ENCODE measurements at regions not wholly inside any gene's neighbourhood (a gene's known extent, or its start where the extent isn't known, plus 50 kb on each side); places are given as distances from the start of the nearest gene placed in this dataset.
A peak's percentile ranks its signal among the peaks of the same experiment; 100 is the strongest.
"Not testable (repeated sequence)": the region's sequence is repeated elsewhere in the genome, so short reads cannot be mapped to it uniquely, and the experiment has no call there.

DNA sequence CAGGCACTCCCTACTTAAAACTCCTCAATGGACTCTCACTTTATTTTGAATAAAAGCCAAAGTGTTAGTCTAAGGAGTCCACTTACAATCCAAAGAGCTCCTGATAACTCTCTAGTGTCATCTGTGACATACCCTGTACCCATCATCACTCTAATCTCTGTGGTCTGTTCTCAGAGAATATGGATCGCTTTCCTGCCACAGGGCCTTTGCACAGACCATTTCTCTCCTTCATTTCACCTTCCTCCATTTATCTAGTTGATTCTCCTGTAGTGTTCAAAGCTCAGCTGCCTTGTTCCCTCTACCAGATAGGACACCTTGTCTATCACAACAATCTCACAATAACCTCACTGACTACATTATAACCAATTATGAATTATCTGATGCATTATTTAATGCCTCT is 185.4 kb upstream of the KBTBD8 start:
- no peak for DNase-seq

DNA sequence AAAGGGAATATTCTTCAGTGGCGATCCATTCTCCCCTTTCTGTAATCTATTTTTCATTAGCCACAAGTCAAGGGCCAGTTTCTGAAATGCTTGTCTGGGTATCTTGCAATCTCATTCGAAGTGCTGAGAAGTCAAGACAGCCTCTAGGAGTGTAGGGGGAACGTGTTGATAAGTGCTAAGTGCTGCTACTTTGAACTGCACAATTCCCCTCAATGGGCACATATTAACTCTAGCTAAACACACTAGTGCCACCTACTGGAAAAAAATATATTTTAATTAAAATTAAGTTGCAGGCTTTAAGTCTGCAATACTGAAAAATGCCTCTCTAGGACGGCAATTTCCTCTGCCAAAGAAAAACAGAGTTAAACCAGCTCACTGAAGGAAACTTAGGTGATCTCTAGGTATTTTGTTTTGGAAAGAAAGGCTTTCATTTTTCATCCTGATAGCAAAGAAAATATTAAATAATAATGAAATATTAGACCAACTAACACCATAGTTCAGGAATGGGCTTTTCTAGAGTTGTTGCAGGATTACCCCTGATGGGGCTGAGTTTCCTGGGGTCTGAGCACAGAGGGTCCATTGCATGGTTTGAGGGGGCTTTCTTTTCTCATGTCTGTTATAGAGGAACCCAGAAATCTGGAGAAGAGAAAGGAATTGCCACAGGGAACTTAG is 181.9 kb upstream of the KBTBD8 start:
- peak; percentile 25 for DNase-seq

DNA sequence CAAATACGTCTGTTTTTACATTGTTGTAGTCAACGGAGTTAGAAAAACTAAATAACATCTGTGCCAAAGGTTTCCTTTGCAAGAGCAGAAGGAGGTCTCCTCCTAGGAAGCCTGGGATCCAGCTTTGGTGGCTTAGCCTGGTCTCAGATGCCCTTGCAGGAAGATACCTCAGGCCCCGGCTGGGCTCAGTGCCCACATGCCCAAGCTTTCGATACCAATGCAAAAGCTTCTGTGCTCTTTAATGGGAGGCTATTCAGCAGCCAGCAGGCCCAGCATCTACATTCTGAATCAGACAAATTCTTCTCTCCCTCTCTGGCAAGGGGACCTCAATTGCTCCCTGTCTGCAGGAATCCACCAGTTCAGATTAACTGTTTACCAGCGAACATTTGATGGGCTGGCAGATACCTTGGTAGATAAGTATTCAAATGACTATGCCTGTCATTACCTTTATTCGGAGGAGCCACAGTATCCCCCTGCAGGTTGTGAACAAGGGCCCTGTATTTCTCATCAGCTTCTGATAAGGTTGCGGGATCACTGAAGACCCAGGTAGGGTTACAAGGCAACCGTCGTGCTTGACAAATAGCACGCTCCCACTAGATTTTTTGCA is 180.1 kb upstream of the KBTBD8 start:
- DNase-seq, result no peak

DNA sequence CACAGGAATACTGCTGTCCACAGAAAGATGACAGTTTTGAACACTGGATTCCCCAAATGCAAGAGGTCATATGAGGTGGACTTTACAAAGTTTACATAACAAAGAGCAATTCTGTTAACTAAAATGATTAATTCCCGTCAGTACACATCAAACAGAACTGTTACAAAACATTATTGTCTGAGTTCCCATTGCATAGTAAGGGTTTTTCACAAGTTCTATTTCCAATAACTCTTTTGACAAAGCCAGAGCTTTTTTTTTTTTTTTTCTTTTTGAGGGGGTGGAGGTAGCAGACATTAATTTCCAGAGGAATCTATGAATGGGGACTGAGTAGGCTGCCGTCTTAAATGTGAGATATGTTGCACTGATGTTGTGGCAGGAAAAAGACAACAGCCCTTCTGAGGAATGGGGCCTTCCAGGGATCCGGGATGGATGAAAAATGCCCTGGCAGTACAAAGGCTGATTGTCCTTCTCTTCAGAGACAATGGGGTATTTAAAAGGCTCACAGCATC is 178.1 kb upstream of the KBTBD8 start:
- DNase-seq, result no peak

DNA sequence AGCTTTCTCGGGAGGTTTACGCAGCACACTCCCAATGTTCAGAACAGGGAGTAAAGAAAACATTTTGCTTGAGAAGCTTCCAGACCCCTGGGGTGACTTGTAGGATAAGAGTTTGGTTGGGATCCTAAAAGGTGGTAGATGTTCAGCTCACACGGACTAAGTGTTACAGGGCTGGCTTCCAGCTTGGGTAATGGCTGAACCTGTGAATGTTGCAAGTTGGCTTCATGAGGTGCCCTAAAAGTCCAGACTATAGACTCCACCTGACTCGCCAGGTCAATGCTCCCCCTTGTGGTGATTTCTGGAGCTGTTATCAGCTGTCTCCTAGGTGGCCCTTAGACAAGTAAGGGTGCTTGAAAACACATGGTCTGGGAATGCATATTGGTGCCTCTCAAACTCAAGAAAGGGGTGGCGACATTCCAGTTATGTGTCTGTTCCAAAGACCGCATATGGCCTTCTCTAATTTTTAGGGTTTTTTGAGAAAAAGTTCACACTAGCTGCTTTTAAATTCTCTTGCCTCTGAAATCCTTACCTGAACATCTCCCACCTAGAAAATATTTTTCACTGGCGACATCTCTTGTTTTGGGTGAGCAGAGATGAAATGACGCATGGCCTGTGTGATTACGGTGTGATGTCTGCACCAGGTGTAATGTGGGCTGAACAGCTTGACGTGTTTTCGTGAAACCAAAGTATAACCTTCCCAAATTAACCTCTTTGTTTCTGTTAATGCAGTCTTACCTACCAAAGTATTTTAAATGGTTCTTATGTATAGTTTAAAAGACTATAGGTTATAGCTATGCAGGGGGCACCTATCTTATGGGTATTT is 175.7 kb upstream of the KBTBD8 start:
- DNase-seq, result no peak

DNA sequence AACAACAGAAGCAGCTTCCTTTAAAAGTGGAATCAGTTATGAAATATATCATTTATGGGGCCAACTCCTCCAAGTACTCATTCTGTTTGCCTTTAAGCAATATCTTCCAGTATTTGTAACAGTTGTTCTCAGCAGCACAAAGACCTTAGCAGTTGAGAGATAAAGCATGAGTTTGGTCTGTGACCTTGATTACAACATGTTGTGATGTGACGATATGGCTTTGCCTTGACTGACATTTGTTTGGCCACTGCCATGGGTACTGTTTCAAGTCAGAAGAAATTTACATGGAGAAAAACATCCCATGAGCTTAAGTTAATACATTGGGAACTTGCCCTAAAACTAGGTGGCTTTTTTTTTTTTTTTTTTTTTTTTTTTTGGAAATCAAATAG is 175.1 kb upstream of the KBTBD8 start:
- no peak for DNase-seq

DNA sequence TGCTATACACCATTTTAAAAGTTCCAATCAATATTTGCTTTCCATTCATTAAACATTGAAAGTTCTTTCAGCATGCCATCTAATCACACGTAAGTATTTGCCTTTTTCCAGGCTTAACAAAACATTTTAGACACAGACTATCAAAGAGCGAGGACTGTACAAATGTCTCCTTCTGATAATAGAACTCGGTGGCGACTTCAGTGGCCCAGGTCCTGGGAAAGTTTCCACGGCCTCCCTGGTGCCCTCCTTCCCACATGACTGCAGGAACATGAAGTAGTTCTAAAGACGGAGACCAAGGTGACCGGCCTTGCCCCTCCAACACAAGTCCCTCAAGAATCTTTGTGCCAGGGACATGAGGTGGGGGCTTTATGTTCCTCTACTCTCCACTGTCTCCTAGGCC is 174.6 kb upstream of the KBTBD8 start:
- no peak for DNase-seq

DNA sequence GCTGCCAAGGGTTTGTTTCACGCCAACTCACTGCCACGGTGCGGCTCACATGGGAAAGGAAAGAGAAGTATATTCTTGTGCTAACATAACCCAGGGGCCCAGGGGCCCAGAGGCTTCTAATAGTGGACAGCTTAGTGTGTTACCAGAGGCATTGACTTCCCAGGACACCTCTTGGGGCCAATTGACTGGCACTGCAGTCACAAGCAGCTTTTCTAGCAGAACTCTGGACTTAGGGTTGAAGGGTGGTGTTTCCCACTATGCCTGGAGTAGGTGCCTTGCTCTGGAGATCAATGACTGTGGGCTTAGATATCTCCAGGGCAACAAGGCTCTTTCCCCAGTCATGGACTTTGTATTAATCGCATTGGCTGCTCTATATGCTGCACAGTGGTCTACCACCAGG is 172.7 kb upstream of the KBTBD8 start:
- DNase-seq, result no peak

DNA sequence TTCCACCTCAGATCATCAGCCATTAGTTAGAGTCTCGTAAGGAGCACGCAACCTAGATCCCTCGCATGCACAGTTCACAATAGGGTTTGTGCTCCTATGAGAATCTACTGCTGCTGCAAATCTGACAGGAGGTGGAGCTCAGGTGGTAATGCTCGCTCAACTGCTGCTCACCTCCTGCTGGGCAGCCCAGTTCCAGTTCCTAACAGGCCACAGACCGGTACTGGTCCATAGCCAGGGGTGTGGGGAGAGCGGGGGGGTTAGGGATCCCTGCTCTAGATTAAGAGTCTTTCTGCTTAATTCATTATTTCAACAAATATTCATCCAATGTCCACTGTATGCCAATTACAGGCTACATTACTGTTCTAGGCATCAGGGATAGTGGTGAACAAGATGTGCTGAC is 170.4 kb upstream of the KBTBD8 start:
- no peak for DNase-seq

DNA sequence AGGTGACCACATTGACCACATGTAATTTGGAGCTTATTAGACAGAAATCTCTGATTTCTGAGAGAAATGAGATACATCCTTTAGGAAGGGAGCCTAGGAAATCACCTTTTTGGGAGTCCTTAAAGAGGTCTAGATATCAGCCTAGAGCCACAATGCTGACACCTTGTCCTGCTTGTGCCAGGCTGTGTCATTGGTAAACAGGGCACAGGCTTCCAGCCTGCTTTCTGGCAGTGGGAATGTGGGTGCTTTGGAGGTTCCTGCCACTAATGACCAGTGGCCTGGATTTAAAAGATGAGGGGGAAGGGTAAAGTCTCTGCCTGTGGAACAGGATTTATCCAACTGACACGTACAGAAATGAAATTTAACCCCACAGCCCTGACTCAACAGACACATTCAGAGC is 169.8 kb upstream of the KBTBD8 start:
- DNase-seq, result no peak

DNA sequence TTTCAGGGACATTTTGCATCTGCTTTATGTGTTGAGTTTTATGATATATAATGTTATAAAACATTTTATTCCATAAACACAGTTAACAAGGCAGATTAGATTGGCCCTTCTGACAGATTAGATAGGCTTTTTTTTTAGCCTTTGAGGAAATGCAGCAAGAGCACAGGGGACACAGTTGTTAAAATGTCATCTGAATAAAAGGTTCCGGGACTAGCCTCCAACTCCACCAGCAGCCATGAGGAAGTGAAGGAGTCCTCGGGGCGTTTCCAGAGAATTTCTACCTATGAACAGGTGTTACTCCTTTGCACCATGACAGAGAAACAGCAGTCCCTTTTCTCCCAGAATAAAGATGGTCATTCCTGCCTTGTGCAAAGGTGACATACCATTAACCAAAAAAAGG is 167.8 kb upstream of the KBTBD8 start:
- no peak for DNase-seq

DNA sequence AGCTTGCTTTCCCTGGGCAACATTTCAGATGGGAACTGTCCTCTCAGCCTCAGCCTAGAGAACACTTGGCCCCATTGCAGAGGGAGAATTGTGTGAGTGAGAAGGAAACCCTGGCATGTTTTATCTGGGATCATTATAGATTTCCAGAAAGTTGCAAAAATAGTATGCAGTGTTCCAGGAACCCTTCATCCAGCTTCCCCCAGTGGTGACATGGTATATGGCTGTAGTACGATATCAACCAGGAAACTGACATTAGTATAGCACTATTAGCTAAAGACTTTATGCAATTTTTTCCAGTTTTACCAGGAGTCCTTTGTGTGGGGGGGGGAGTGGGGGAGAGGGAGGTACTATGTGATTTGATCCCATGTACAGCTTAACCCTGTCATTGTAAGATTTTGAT is 166.2 kb upstream of the KBTBD8 start:
- DNase-seq, result no peak

DNA sequence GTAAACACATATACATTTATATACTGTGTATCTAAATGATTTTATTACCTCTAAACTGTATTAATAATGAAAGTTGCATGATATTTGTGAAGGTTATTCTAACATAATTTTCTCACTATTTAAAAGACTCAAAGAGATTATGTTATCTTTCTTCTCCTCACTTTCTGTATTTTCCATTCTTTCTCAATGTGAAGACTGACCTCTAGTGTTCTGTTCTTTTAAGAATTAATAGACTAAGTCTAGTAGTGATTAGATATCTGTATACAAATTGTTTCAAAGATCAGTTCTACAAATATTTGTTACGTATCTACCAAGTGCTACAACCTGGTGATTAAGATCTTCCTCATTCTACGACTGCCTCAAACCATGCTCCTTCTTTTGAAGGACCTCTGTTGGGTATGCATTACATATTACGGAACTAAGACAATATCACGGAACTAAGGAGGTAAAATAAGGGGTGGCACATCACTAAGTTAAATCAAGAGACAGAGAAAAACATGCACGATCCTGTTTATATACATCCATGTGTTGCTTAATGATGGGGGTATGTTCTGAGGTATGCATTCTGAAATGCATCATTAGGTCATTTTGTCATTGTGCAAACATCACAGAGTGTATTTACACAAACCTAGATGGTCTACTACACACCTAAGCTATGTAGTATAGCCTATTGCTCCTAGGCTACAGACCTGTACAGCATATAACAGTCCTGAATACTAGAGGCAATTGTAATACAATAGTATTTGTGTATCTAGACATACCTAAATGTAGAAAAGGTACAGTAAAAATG is 161.5 kb upstream of the KBTBD8 start:
- no peak for DNase-seq

DNA sequence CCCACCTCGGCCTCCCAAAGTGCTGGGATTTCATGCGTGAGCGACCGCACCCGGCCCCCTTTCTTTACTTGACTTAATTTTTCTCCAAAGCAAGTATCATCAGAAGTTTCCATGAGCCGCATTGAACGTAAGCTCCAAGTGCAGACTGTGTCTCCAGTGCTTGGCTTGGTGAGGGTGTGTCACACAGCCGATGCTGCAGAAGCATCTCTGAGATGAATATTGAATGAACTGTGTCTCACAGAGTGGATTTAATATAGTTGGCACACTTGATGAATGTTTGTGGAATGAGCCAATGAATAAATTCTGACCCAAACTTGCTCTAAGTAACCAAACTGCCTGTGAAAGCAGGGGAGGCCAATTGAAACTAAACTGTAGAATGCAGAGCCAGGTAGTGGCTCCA is 159.4 kb upstream of the KBTBD8 start:
- DNase-seq, result no peak

DNA sequence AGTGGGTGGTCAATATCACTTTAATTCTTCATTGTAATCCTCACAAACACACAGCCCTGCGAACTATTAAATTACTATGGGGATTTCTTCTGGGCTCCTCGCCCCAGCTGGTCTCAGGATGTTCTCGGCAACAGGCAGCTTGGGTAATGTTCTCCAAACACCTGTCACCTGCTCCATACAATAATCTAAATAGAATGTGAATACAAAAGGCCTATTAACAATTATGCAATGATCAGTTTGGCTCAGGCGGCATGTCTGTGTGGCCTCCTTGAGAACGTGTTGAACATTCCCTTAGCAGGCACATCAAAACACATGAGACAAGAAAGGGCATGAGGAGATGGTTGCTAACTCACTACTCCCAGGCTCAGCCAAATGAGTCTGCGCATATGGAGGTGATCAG is 158.6 kb upstream of the KBTBD8 start:
- no peak for DNase-seq

DNA sequence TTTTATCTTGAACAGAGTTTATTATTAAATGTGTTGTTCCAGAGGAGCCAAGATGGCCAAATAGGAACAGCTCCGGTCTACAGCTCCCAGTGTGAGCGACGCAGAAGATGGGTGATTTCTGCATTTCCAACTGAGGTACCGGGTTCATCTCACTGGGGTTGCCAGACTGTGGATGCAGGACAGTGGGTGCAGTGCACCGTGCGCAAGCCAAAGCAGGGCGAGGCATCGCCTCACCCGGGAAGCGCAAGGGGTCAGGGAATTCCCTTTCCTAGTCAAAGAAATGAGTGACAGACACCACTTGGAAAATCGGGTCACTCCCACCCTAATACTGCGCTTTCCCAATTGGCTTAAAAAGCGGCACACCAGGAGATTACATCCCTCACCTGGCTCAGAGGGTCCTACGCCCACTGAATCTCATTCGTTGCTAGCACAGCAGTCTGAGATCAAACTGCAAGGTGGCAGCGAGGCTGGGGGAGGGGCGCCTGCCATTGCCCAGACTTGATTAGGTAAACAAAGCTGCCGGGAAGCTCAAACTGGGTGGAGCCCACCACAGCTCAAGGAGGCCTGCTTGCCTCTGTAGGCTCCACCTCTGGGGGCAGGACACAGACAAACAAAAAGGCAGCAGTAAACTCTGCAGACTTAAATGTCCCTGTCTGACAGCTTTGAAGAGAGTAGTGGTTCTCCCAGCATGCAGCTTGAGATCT is 155.2 kb upstream of the KBTBD8 start:
- DNase-seq, result not testable (repeated sequence)

DNA sequence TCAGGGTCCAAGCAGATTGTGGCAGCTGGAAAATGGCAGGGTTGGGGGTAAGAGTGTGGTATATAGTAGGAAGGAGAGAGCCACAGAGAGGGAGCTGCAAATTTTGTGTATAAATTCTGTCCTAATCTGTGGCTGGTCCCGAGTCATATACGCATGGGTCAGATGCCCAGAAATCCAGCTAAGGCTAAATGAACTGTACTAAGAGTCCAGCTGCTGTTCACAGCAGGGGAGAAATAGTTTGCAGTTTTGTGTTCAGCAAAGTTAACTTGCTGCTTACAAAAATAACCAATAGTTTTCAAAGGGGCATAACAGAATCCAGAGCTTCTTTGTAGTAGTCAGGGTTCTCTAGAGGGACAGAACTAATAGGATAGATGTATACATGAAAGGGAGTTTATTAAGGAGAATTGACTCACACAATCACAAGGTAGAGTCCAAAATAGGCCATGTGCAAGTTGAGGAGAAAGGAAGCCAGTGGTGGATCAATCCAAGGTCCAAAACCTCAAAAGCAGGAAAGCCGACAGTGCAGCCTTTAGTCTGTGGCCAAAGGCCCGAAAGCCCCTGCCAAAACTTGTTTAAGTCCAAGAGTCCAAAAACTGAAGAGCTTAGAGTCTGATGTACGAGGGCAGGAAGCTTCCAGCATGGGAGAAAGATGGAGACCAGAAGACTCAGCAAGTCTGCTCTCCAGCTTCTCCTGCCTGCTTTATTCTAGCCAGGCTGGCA is 146.1 kb upstream of the KBTBD8 start:
- DNase-seq, result no peak

DNA sequence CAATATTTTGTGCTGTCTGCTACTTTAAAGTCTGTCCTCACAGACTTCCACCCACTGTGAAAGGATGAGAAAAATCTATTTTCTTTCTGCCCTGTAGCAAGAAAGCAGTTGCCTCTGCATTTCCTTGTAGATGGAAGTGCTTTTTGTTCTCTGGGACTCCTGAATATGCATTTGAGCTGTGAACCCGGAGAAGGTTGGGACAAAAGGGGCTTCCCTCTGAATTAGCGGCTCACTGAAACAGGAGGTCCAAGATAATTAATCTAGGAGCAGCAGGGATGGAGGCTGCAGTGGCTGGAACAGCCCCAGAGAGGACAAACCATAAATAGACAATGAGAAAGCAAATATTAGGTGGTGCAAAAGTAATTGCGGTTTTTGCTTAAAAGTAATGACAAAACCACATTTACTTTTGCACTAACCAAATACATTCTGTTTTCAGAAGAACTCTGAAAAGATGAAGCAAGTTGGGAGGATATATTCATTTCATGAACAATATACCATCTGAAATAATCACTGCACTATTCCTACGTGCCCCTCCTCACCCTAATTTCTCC is 143.4 kb upstream of the KBTBD8 start:
- no peak for DNase-seq

DNA sequence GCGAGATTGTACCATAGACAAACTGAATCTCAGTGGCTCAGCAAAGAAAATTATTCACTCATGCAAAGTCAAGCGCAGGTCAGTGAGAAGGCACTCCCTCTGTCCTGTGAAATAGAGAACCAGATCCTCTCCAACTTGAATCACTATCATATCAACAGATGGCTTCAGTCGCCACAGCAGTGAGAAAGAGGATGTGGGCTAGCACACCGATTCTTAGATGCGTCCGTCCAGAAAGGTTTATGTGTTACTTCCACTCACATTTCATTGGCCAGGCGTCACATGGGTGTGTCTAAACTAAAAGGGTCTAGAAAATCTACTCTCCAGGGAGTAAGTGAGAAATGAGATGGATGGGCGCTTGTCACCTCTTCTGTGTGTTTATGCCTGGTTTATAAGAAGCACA is 141.6 kb upstream of the KBTBD8 start:
- no peak for DNase-seq

DNA sequence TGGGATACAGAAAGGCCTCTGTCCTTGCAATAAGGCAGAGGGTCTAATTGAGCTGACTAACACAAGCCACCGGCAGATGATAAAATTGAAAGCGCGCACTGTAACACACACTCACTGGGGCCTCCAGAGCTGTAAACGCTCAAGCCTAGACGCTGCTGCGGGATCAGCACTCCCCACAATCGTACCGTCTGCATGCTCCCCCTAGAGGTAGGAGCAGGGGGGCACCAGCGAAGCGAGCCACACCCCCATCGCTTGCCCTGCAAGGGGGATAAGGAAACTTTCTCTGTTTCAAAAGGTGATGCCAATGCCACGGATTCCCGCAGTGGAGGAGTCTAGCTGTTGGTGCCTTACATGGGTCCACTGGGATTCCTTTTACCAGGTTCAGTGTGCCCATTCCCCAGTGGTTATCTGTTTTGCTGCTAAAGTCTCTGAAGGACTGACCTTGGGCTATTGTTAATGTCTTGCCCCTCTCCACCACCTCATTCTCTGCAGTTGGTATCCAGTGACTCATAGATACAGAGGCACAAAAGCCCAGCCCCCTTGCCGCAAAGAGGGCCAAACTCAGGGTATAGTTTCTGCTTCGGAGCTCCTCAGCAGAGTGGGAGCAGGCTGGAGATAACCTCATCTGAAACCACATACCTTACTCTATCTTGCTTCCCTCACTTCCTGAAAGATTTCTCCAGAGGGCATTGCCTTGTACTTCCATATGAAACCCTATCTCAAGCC is 139.3 kb upstream of the KBTBD8 start:
- no peak for DNase-seq

DNA sequence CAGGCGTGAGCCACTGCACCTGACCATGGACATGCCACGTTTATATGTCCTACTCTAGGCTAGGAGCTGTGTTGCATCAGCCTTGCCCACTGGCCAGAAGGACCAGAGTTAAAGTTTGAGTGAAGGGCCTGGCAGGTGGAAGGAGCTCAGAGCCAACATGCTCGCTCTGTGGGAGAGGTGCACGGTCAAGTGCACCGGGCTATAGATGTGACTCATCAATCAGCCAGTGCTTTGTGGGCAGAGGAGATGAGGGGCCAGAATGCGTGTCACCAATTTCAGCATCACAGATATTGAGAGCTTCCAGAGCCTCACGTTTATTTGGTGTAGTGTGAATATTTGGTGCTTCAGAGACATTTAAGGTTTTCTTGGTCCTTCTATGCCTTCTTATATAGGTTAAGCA is 137.3 kb upstream of the KBTBD8 start:
- DNase-seq, result no peak
